ENCODE measurements at regions not wholly inside any gene's neighbourhood (a gene's known extent, or its start where the extent isn't known, plus 50 kb on each side); places are given as distances from the start of the nearest gene placed in this dataset.
"Not testable (repeated sequence)": the region's sequence is repeated elsewhere in the genome, so short reads cannot be mapped to it uniquely, and the experiment has no call there.

DNA sequence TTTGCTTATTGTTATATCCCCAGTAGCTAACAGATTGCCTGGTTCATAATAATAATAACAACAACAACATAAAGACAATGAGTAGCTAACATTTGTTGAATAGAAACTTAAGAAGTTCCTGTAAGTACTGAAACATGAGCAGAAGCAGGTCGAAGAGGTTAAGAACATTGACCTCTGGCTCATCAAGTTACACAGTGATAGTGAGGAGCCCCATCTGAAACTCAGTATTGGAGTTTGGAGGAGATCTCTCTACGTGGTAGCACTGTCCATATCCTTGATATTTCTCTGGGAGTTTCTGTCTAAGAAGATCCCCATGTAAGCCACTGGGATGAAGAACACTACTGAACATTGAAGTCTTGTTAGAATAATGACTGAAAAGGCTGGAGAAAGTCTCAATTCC is 600.4 kb downstream of the RFPL4B start:
- no peak overlapping the region for H3K27ac ChIP-seq
- H3K27me3 ChIP-seq, result no peaks in the 10 kb centered on the region
- no peak for DNase-seq
- TF ChIP-seq POLR2A (IDR thresholded peaks at IDR 0.05), result no peak
- TF ChIP-seq CTCF (IDR thresholded peaks at IDR 0.05), result no peak
- H3K9me3 ChIP-seq, result no peaks in the 10 kb centered on the region
- no peaks in the 10 kb centered on the region for H3K36me3 ChIP-seq
- H3K4me1 ChIP-seq, result no peaks in the 10 kb centered on the region
- H3K4me3 ChIP-seq, result no peak overlapping the region

DNA sequence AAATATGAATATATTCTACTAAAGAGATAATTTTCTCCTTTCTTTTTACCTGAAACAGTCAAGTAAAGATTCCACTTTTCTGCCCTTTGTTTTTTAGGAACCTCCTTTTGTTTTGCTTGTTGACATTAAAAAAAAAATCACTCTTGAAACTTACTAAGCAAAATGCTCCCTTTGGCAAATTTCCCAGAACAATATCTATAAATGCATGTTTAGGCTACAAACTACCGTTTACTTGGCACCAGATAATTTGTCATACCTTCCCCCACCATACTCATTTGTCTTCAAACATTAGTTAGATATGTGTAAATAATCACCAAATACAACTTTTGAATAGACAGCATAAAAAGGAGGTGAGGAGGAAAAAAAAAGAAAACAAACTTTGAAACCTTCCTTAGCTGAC is 604.7 kb downstream of the RFPL4B start:
- no peaks in the 10 kb centered on the region for H3K9me3 ChIP-seq
- TF ChIP-seq CTCF (IDR thresholded peaks at IDR 0.05) (no peak), POLR2A (IDR thresholded peaks at IDR 0.05) (no peak)
- no peak for DNase-seq
- H3K4me3 ChIP-seq, result no peak overlapping the region
- no peaks in the 10 kb centered on the region for H3K27me3 ChIP-seq
- H3K4me1 ChIP-seq, result no peaks in the 10 kb centered on the region
- H3K27ac ChIP-seq, result no peak overlapping the region
- H3K36me3 ChIP-seq, result no peaks in the 10 kb centered on the region

DNA sequence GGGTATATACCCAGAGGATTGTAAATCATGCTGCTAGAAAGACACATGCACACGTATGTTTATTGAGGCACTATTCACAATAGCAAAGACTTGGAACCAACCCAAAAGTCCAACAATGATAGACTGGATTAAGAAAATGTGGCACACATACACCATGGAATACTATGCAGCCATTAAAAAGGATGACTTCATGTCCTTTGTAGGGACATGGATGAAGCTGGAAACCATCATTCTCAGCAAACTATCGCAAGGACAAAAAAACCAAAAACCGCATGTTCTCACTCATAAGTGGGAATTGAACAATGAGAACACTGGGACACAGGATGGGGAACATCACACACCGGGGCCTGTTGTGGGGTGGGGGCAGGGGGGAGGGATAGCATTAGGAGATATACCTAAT is 608.6 kb downstream of the RFPL4B start:
- not testable (repeated sequence) for H3K9me3 ChIP-seq, H3K36me3 ChIP-seq, H3K27ac ChIP-seq, DNase-seq, H3K4me3 ChIP-seq, H3K27me3 ChIP-seq, H3K4me1 ChIP-seq

- H3K36me3 ChIP-seq, result no peaks in the 10 kb centered on the region
- no peak overlapping the region for H3K27ac ChIP-seq
- H3K27me3 ChIP-seq, result no peaks in the 10 kb centered on the region
- no peaks in the 10 kb centered on the region for H3K4me1 ChIP-seq
- H3K4me3 ChIP-seq, result no peak overlapping the region
- no peak for DNase-seq
- no peaks in the 10 kb centered on the region for H3K9me3 ChIP-seq
- TF ChIP-seq POLR2A (IDR thresholded peaks at IDR 0.05) (no peak), CTCF (IDR thresholded peaks at IDR 0.05) (no peak)
Observed at GRCh38 chr6:112956696-112957535, 609.8 kb downstream of the RFPL4B start.

DNA sequence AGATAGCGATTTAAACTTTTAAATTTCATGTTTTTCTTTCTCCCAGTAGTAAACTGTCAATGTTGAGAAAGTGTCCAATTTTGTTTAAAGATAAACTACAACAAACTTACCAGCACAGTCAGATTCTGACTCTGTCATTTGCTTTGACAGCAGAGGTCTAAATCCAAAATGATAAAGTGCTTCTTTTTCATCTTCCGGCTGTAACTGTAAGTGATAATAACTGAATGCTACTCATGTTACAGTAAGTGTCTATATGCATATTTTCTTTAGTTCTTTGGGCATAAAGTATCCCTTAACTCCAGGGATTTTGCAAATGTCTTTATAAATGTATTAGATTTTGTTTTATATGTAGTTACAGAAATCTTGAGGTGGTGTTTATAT is 610.4 kb downstream of the RFPL4B start:
- no peak for DNase-seq
- H3K36me3 ChIP-seq, result no peaks in the 10 kb centered on the region
- H3K27me3 ChIP-seq, result no peaks in the 10 kb centered on the region
- TF ChIP-seq CTCF (IDR thresholded peaks at IDR 0.05) (no peak), POLR2A (IDR thresholded peaks at IDR 0.05) (no peak)
- no peak overlapping the region for H3K4me3 ChIP-seq
- H3K27ac ChIP-seq, result no peak overlapping the region
- no peaks in the 10 kb centered on the region for H3K4me1 ChIP-seq
- H3K9me3 ChIP-seq, result no peaks in the 10 kb centered on the region

GRCh38 chr6:112960130-112960529 is 613.0 kb downstream of the RFPL4B start:
- DNase-seq, H3K27ac ChIP-seq, H3K9me3 ChIP-seq: not testable (repeated sequence)

DNA sequence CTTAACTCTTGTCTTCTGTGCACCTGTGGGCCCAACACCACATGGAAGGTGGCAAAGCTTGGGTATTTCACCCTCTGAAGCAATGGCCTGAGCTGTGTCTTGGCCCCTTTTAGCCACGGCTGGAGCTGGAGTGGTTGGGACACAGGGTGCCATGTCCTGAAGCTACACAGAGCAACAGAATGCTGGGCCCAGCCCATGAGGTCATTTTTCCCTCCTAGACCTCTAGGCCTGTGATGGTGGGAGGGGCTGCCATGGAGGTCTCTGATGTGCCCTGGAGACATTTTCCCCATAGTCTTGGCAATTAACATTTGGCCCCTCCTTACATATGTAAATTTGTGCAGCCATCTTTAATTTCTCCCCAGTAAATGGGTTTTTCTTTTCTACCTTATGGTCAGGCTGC is 620.8 kb downstream of the RFPL4B start:
- no peak overlapping the region for H3K27ac ChIP-seq
- H3K36me3 ChIP-seq, result no peaks in the 10 kb centered on the region
- TF ChIP-seq POLR2A (IDR thresholded peaks at IDR 0.05), result no peak
- no peak for TF ChIP-seq CTCF (IDR thresholded peaks at IDR 0.05)
- H3K27me3 ChIP-seq, result no peaks in the 10 kb centered on the region
- no peak for DNase-seq
- H3K9me3 ChIP-seq, result no peaks in the 10 kb centered on the region
- H3K4me1 ChIP-seq, result no peaks in the 10 kb centered on the region
- no peak overlapping the region for H3K4me3 ChIP-seq

More at GRCh38 chr6:112960130-112960529, 613.0 kb downstream of the RFPL4B start:
- H3K27me3 ChIP-seq, H3K4me3 ChIP-seq, H3K36me3 ChIP-seq, H3K4me1 ChIP-seq: not testable (repeated sequence)
